Central memory CD8-positive, alpha-beta T cell (primary cell): ENCODE measurements at regions not wholly inside any gene's neighbourhood (a gene's known extent, or its start where the extent isn't known, plus 50 kb on each side); places are given as distances from the start of the nearest gene placed in this dataset.

ENCODE experiments used
- ATAC-seq: fragments of 150-1000 bp; cut with Tn5 transposase; replicated peaks from 2 replicates; pipeline ENCODE4 v1.10.0; 2022; ENCODE audit warnings: mild to moderate bottlenecking, moderate FRiP score, moderate number of reproducible peaks; ENCODE audit not compliant: poor library complexity, severe bottlenecking; ENCODE audit errors: extremely low read depth
- DNase-seq, 2 donors: peaks; one replicate each; pipeline ENCODE4 v3.0.0; 2021; ENCODE audit warnings: low spot score in 2 of 2
- H3K27ac Mint-ChIP-seq: one replicate; pipeline ENCODE4 v1.8.0; 2022; ENCODE audit warnings: low read depth, mild to moderate bottlenecking, moderate library complexity, mixed read lengths
- H3K27me3 Mint-ChIP-seq: one replicate; pipeline ENCODE4 v1.8.0; 2022; ENCODE audit warnings: mixed read lengths
- H3K36me3 Mint-ChIP-seq: one replicate; pipeline ENCODE4 v1.8.0; 2022; ENCODE audit warnings: mild to moderate bottlenecking, moderate library complexity, mixed read lengths; ENCODE audit not compliant: insufficient read depth
- H3K4me1 Mint-ChIP-seq: one replicate; pipeline ENCODE4 v1.8.0; 2022; ENCODE audit warnings: mixed read lengths
- H3K4me3 Mint-ChIP-seq: one replicate; pipeline ENCODE4 v1.8.0; 2022; ENCODE audit warnings: mild to moderate bottlenecking, moderate library complexity, mixed read lengths
- H3K9me3 Mint-ChIP-seq: one replicate; pipeline ENCODE4 v1.8.0; 2022; ENCODE audit warnings: mixed read lengths

- Mint-ChIP-seq H3K9me3 (no peaks in the 10 kb centered on the region), H3K27ac (no peak overlapping the region), H3K4me1 (no peaks in the 10 kb centered on the region), H3K27me3 (no peaks in the 10 kb centered on the region), H3K4me3 (no peak overlapping the region), H3K36me3 (peaks cover 4% of the 10 kb centered on the region)
- ATAC-seq (no peak), DNase-seq (no peak)
Measured at GRCh38 chr15:81760686-81761085, 285.1 kb downstream of the MEX3B start.

DNA sequence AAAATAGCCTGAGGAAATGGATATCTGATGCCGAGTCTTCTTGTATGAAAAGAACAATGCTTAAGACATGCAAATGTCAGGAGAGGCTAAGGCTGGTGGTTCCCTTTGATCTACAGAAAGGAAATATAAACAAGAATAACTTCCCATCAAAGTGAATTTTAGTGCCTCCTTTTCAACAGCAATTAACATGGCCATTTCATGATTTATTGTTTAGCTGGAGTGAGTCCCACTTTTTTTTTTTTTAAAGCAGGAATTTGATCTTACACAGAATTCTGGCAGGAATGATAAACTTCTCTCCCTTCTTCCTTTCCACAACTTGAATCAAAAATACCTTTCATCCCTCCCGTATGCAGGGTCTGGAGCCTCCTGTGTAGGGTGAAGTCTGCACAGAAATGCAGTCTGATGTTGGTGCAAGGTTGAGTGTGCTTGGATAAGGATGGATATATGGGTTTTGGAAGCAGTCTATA lies 287.0 kb downstream of the MEX3B start:
- Mint-ChIP-seq H3K4me1 (no peaks in the 10 kb centered on the region), H3K9me3 (no peaks in the 10 kb centered on the region), H3K4me3 (no peak overlapping the region), H3K27ac (no peak overlapping the region), H3K27me3 (no peaks in the 10 kb centered on the region), H3K36me3 (peaks cover 2% of the 10 kb centered on the region)
- ATAC-seq, result no peak
- DNase-seq, result no peak

DNA sequence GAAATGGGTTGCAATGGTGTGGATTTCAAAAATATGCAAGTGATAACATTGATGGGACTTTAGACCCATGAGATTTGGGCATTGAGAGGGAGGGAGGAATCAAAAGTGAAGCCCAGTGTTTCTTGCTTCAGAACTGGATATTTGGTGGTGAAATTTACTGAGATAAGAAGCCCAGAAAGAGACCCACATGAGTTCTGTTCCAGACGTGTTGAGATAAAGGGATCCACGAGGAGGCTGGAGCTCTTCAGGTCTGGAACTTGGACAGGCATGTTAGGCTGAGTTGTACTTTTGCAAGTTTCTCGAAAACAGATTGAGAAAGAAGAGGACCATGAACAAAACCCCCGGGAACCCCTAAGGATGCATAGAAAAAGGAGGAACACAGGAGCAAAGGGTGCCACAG lies 290.2 kb downstream of the MEX3B start:
- H3K9me3 Mint-ChIP-seq, result no peaks in the 10 kb centered on the region
- DNase-seq (no peak), ATAC-seq (no peak)
- no peak overlapping the region for H3K27ac Mint-ChIP-seq
- no peaks in the 10 kb centered on the region for H3K36me3 Mint-ChIP-seq
- no peaks in the 10 kb centered on the region for H3K4me1 Mint-ChIP-seq
- no peaks in the 10 kb centered on the region for H3K27me3 Mint-ChIP-seq
- H3K4me3 Mint-ChIP-seq, result no peak overlapping the region

DNA sequence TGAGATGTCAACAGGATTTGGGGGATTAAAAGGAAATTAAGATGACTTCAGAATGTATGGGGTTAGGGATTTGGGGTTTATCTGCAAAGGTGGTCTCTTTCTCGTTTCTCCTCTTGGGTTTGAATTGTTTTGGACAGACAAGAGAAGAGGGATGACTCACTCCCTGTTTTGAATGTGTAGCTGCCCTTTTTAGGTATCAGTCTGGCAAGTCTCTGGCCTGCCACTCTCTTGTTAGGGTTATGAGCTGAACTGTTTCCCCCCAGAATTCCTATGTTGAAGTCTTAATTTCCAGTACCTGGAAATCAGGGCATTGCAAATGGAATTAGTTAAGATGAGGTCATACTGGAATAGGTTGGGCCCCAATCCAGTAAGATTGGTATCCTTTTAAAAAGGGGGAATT lies 291.7 kb downstream of the MEX3B start:
- Mint-ChIP-seq H3K27me3 (no peaks in the 10 kb centered on the region), H3K36me3 (no peaks in the 10 kb centered on the region), H3K9me3 (no peaks in the 10 kb centered on the region), H3K4me3 (no peak overlapping the region), H3K27ac (no peak overlapping the region), H3K4me1 (no peaks in the 10 kb centered on the region)
- no peak for ATAC-seq
- no peak for DNase-seq

GRCh38 chr15:81752974-81753373 lies 292.8 kb downstream of the MEX3B start:
- H3K27ac Mint-ChIP-seq, result no peak overlapping the region
- no peaks in the 10 kb centered on the region for H3K4me1 Mint-ChIP-seq
- no peaks in the 10 kb centered on the region for H3K9me3 Mint-ChIP-seq
- H3K27me3 Mint-ChIP-seq, result no peaks in the 10 kb centered on the region
- no peaks in the 10 kb centered on the region for H3K36me3 Mint-ChIP-seq
- DNase-seq (no peak), ATAC-seq (no peak)
- H3K4me3 Mint-ChIP-seq, result no peak overlapping the region

DNA sequence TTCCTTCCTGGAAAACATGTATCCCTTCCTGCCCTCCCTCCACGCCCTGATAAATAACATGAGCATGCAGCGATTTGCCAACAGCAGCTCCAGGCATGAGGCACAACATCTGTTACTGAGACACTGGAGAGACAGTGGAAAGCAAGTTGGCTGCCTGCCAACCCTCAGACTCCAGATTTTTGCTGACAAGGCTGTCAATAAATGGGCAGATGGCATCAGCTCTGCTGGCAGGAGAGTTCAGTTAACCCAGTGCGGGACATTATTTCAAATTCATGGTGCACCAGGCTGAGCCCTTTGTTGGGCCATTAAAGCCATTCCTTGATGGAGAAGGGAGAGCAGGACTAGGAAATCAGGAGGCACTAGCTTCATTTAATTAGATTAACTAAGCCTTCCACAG lies 293.3 kb downstream of the MEX3B start:
- ATAC-seq (no peak), DNase-seq (no peak)
- no peaks in the 10 kb centered on the region for H3K9me3 Mint-ChIP-seq
- no peaks in the 10 kb centered on the region for H3K27me3 Mint-ChIP-seq
- H3K27ac Mint-ChIP-seq, result no peak overlapping the region
- H3K4me1 Mint-ChIP-seq, result no peaks in the 10 kb centered on the region
- H3K4me3 Mint-ChIP-seq, result no peak overlapping the region
- H3K36me3 Mint-ChIP-seq, result no peaks in the 10 kb centered on the region

DNA sequence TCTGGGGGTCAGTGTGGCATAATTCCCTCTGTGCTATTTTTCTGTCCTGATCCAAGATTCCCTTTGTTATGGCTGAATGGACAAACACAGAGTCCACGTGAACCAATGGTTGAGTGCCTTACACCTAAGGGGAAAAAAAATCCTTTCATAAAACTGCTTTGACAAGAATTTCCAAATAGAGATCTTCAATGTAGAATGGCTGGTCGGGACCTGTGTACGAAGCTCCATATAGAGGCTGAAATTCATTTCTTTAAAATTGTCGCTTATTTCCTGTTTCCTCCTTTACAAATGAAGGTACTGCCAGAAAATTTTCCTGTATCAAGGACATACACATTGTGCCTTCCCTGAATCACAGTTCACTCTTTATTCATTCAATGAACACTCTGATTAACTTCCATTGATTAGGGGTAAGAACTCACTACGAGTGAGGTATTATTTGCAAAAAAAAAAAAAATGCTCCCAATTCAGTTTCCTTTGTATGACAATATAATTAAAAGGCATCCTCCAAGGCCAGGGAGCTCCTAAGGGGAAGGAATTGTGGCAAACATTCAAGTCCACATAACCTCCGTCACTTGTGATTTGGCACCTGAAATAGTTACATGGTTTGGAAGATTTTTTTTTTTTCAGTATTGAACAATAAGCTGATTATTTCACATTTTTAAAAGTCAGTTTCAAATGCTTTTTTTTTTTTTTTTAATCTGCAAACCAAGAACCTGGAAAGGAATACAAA lies 293.8 kb downstream of the MEX3B start:
- ATAC-seq, result no peak
- H3K27me3 Mint-ChIP-seq, result no peaks in the 10 kb centered on the region
- H3K4me3 Mint-ChIP-seq, result no peak overlapping the region
- no peaks in the 10 kb centered on the region for H3K36me3 Mint-ChIP-seq
- DNase-seq, result no peak
- H3K4me1 Mint-ChIP-seq, result no peaks in the 10 kb centered on the region
- H3K9me3 Mint-ChIP-seq, result no peaks in the 10 kb centered on the region
- no peak overlapping the region for H3K27ac Mint-ChIP-seq

DNA sequence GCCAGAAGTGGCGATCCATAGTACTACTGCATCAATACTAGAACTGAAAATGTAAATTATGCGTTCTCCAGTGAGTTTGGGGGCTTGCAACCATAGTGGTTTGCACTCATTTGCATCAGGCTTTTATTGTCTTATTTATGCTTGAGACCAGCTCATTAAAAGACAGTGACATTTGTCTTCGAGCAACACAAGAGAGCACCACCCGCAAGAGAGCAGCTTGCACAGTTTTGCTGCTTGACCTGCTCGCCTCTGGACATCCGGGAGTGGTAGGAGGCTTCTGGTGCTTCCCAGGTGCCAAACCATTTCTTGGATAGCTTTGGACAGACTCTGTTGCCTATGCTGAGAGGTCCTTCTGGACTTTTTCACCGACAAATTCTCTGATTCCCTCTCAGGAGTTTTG lies 294.6 kb downstream of the MEX3B start:
- no peak for DNase-seq
- ATAC-seq, result no peak
- H3K36me3 Mint-ChIP-seq, result no peaks in the 10 kb centered on the region

GRCh38 chr15:81749716-81750375 lies 296.0 kb downstream of the MEX3B start:
- Mint-ChIP-seq H3K27me3 (no peaks in the 10 kb centered on the region), H3K27ac (no peak overlapping the region), H3K9me3 (no peaks in the 10 kb centered on the region), H3K36me3 (no peaks in the 10 kb centered on the region), H3K4me1 (no peaks in the 10 kb centered on the region), H3K4me3 (no peak overlapping the region)
- DNase-seq, result no peak
- no peak for ATAC-seq

More for the DNA sequence above, 294.6 kb downstream of the MEX3B start:
- Mint-ChIP-seq H3K27ac (no peak overlapping the region), H3K4me1 (no peaks in the 10 kb centered on the region), H3K27me3 (no peaks in the 10 kb centered on the region), H3K9me3 (no peaks in the 10 kb centered on the region), H3K4me3 (no peak overlapping the region)

DNA sequence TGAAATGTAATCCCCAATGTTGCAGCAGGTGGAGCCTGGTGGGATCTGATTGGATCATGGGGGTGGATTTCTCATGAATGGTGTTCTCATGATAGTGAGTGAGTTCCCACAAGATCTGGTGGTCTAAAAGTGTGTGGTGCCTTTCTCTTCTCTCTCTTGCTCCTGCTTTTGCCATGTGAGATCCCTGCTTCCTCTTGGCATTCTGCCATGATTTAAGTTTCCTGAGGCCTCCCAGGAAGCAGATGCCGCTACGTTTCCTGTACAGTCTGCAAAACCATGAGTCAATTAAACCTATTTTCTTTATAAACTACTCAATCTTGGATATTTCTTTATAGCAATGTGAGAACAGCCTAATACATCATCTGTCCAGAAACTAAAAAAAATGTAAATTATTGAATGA lies 298.3 kb downstream of the MEX3B start:
- Mint-ChIP-seq H3K27ac (no peak overlapping the region), H3K4me3 (no peak overlapping the region), H3K27me3 (no peaks in the 10 kb centered on the region), H3K36me3 (no peaks in the 10 kb centered on the region), H3K9me3 (no peaks in the 10 kb centered on the region), H3K4me1 (no peaks in the 10 kb centered on the region)
- ATAC-seq, result no peak
- no peak for DNase-seq

DNA sequence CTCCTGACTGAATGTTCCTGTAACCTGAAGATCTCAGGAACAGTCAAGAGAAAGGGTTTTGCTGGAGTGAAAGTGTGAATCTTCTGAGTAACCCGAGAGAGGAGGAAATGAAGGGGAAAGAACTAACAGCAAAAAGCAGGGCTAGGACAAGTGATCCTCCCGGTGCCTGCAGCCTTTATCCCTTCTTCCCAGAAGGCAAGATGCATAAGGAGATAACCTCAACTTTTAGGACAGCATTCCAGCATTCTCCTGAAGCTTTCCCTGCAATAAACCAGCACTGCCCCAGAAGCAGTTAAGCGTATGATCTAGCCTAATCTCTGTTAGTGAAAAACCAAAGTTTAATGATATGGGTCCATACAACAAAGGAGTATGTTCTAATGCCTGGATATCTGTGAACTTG lies 298.8 kb downstream of the MEX3B start:
- Mint-ChIP-seq H3K36me3 (no peaks in the 10 kb centered on the region), H3K4me1 (no peaks in the 10 kb centered on the region), H3K4me3 (no peak overlapping the region), H3K9me3 (no peaks in the 10 kb centered on the region), H3K27me3 (no peaks in the 10 kb centered on the region), H3K27ac (no peak overlapping the region)
- DNase-seq (no peak), ATAC-seq (no peak)

- no peaks in the 10 kb centered on the region for H3K4me1 Mint-ChIP-seq
Measured at GRCh38 chr15:81744364-81744763, 301.5 kb downstream of the MEX3B start.

GRCh38 chr15:81740416-81740815 lies 305.4 kb downstream of the MEX3B start:
- H3K4me3 Mint-ChIP-seq, result no peak overlapping the region
- H3K4me1 Mint-ChIP-seq, result no peaks in the 10 kb centered on the region
- no peaks in the 10 kb centered on the region for H3K9me3 Mint-ChIP-seq
- H3K36me3 Mint-ChIP-seq, result no peaks in the 10 kb centered on the region
- DNase-seq, result no peak
- H3K27me3 Mint-ChIP-seq, result no peaks in the 10 kb centered on the region
- no peak overlapping the region for H3K27ac Mint-ChIP-seq
- no peak for ATAC-seq

More at GRCh38 chr15:81744364-81744763, 301.5 kb downstream of the MEX3B start:
- DNase-seq (no peak), ATAC-seq (no peak)
- Mint-ChIP-seq H3K27me3 (no peaks in the 10 kb centered on the region), H3K9me3 (no peaks in the 10 kb centered on the region), H3K36me3 (no peaks in the 10 kb centered on the region), H3K27ac (no peak overlapping the region), H3K4me3 (no peak overlapping the region)
